Left ventricle myocardium inferior (tissue), 1 donor: ENCODE measurements at regions not wholly inside any gene's neighbourhood (a gene's known extent, or its start where the extent isn't known, plus 50 kb on each side); places are given as distances from the start of the nearest gene placed in this dataset.

Source experiments
- DNase-seq: peaks from one replicate; pipeline ENCODE4 v3.0.0-alpha.2; 2020
- H3K27ac ChIP-seq: fragments of 200-600 bp; replicated peaks from 2 replicates; pipeline ENCODE4 v1.8.0; 2021
- H3K27me3 ChIP-seq: fragments of 200-600 bp; 2 replicates; pipeline ENCODE4 v1.8.0; 2021; ENCODE audit warnings: low read depth
- H3K36me3 ChIP-seq: fragments of 200-600 bp; 2 replicates; pipeline ENCODE4 v1.8.0; 2021
- H3K4me1 ChIP-seq: fragments of 200-600 bp; 2 replicates; pipeline ENCODE4 v1.8.0; 2021
- H3K4me3 ChIP-seq: fragments of 200-600 bp; 2 replicates; pipeline ENCODE4 v1.8.0; 2021; ENCODE audit warnings: mild to moderate bottlenecking, moderate library complexity
- H3K9me3 ChIP-seq: fragments of 200-600 bp; replicated peaks from 2 replicates; pipeline ENCODE4 v1.8.0; 2021
- CTCF ChIP-seq: fragments of 200-600 bp; IDR thresholded peaks from 2 replicates; pipeline ENCODE4 v1.8.0; 2021; ENCODE audit warnings: antibody characterized with exemption, mild to moderate bottlenecking, borderline replicate concordance
- intact Hi-C: fragments of 100-400 bp; cut with micrococcal nuclease; formaldehyde crosslinking; loops from one replicate; pipeline ENCODE4 v1.11.0; 2022
- donor health status: DM: no; HTN: yes; CAD: no; lungs with severe emphysema.

DNA sequence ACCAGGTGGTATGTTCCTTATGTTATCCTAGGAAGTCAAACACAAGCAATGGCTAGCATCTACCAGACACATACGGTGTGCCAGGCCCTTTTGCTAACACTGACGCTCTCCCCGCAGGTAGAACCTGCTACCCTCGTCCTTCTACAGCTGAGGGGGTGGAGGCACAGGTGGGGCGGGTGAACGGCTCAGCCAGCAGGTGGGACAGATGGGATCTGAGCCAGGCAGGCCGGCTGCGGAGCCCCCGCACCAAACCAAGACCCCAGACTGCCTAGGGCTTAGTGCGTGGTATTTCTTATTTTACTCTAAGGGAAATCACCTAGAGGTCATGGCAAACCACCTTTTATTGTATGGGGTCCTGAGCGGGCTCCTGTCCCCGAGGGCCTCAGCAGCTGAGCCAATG is 53.9 kb upstream of the PCSK6 start:
- Histone ChIP-seq H3K4me1 (no peaks in the 10 kb centered on the region), H3K4me3 (no peak overlapping the region), H3K27ac (no peak overlapping the region), H3K27me3 (peaks cover 12% of the 10 kb centered on the region), H3K36me3 (no peaks in the 10 kb centered on the region), H3K9me3 (peaks cover 20% of the 10 kb centered on the region)
- TF ChIP-seq CTCF, result no peak
- no peak for DNase-seq
- intact Hi-C loops, result no loop called here

- DNase-seq, result no peak
- intact Hi-C loops, result no loop called here
- Histone ChIP-seq H3K36me3 (no peaks in the 10 kb centered on the region), H3K4me3 (no peak overlapping the region), H3K9me3 (peaks cover 17% of the 10 kb centered on the region), H3K27me3 (peaks cover 12% of the 10 kb centered on the region), H3K27ac (no peak overlapping the region), H3K4me1 (no peaks in the 10 kb centered on the region)
- TF ChIP-seq CTCF, result no peak
Observed at GRCh38 chr15:101543026-101543390, 53.5 kb upstream of the PCSK6 start.

DNA sequence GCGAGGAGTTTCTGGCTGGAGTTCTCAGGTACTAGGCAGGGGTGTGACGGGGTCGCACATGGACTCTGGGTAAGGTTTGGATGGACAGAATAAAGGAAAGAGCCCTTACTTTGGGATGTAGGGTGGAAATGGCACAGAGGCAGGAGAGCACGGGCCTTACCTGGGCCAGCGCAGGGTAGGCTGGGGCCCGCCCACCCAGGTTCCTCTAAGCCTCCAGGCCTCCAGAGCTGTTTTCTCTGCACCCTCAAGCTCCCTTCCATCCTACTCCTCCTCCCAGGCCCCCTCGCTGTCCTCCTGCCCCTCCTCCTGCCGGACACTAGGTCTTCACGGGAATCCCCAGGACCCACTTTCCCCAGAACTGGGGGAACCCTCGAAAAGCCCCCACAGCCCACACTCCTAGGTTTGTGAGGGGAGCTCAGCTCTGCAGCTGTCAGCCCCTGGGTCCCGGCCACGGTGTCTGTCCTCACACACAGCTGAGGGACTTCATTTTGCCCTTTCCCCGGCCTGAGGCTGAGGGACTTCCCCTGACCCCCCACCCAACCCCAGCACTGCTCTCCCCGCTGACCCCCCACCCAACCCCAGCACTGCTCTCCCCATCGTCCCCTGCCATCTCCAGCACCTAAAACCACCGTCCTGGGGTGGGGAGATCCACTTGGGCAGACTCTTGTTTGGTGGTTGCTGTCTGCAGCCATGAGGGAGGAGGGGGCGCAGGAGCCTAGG is 53.0 kb upstream of the PCSK6 start:
- no peaks in the 10 kb centered on the region for H3K36me3 ChIP-seq
- TF ChIP-seq CTCF, result no peak
- H3K27me3 ChIP-seq, result peaks cover 12% of the 10 kb centered on the region
- intact Hi-C loops, result no loop called here
- H3K4me1 ChIP-seq, result no peaks in the 10 kb centered on the region
- DNase-seq, result no peak
- no peak overlapping the region for H3K27ac ChIP-seq
- H3K4me3 ChIP-seq, result no peak overlapping the region
- H3K9me3 ChIP-seq, result peaks cover 12% of the 10 kb centered on the region

- intact Hi-C loops, result no loop called here
- no peak overlapping the region for H3K27ac ChIP-seq
- no peak for DNase-seq
- H3K9me3 ChIP-seq, result peaks cover 8% of the 10 kb centered on the region
- H3K27me3 ChIP-seq, result peaks cover 12% of the 10 kb centered on the region
- TF ChIP-seq CTCF, result no peak
- no peak overlapping the region for H3K4me3 ChIP-seq
- no peaks in the 10 kb centered on the region for H3K4me1 ChIP-seq
- no peaks in the 10 kb centered on the region for H3K36me3 ChIP-seq
Observed at GRCh38 chr15:101541501-101542292, 52.2 kb upstream of the PCSK6 start.

GRCh38 chr15:101540480-101541239 is 51.2 kb upstream of the PCSK6 start:
- TF ChIP-seq CTCF, result peak; percentile 51
- H3K9me3 ChIP-seq, result peaks cover 8% of the 10 kb centered on the region
- H3K4me1 ChIP-seq, result no peaks in the 10 kb centered on the region
- DNase-seq, result no peak
- intact Hi-C loops, result no loop called here
- H3K27ac ChIP-seq, result no peak overlapping the region
- H3K27me3 ChIP-seq, result peaks cover 12% of the 10 kb centered on the region
- H3K4me3 ChIP-seq, result no peak overlapping the region
- no peaks in the 10 kb centered on the region for H3K36me3 ChIP-seq
